ENCODE measurements at regions not wholly inside any gene's neighbourhood (a gene's known extent, or its start where the extent isn't known, plus 50 kb on each side); places are given as distances from the start of the nearest gene placed in this dataset.

DNA sequence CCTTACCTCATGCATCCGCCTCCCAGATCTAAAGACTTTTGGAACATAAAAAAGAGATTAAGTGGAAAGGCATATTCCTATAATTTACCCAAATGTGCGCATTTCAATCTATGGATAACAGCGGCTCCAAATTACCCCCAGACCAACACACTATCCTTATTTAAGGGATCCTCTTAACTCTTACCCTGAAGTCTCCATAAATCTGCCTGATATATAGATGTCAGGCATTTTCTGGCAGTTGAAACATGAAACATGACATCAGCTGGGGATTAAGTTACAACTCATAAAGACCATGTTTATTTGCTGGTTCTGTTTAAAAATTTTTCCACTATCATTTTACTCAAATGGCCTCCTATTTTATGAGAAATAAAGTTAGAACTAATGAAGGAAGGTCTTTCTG lies 478.5 kb upstream of the SALL1 start:
- Histone ChIP-seq H2AFZ (ENCODE audit: low read depth, low read length, poor library complexity, severe bottlenecking) (no peak overlapping the region), H4K20me1 (ENCODE audit: insufficient read depth) (no peaks in the 10 kb centered on the region), H3K9me2 (ENCODE audit: insufficient read depth) (no peaks in the 10 kb centered on the region), H3K4me3 (replicated peaks in 1 of 2; ENCODE audit: low read depth in 1 of 2, low read length in 2 of 2) (no peak overlapping the region), H3K27me3 (ENCODE audit: insufficient read depth, low read length) (no peaks in the 10 kb centered on the region), H3K9me3 (ENCODE audit: control insufficient read depth in 1 of 2, insufficient read depth in 1 of 2, low read depth in 1 of 2, low read length in 2 of 2) (peaks cover 17 to 32% of the 10 kb centered on the region in 2 experiments; a peak in 2 of 4 replicates), H3K27ac (ENCODE audit: low read depth, low read length) (no peak overlapping the region), H3K36me3 (ENCODE audit: control insufficient read depth in 1 of 2, insufficient read depth in 2 of 2, low read length in 2 of 2) (no peaks in the 10 kb centered on the region), H3K79me2 (ENCODE audit: insufficient read depth, low read length) (no peaks in the 10 kb centered on the region), H3K4me1 (ENCODE audit: control insufficient read depth in 1 of 2, insufficient read depth in 2 of 2, low read length in 2 of 2) (no peaks in the 10 kb centered on the region), H3K9ac (ENCODE audit: low read length) (no peak overlapping the region), H3K4me2 (ENCODE audit: low read length) (no peak overlapping the region)
- ChIA-PET CTCF (no interaction called here), RAD21 (ENCODE audit: low non-redundant PET in 1 of 2, low total read pairs in 2 of 2, uncharacterized antibody in 2 of 2, unreplicated experiment in 2 of 2) (no interaction called here), POLR2A (no interaction called here)
- ATAC-seq (no peak), DNase-seq (ENCODE audit: low read depth, low spot score) (no peak)
- BruUV-seq (replicated peaks), result no TSS peak
- TF ChIP-seq CEBPB (IDR thresholded peaks at IDR 0.05; ENCODE audit: low read depth), result no peak
- TF ChIP-seq FOSL1 (IDR thresholded peaks at IDR 0.05; ENCODE audit: low read depth), result no peak
- no peak for TF ChIP-seq POLR2AphosphoS5 (IDR thresholded peaks at IDR 0.05; ENCODE audit: low read depth, low read length)
- TF ChIP-seq EGR1 (IDR thresholded peaks at IDR 0.05; ENCODE audit: low read depth), result no peak
- no peak for TF ChIP-seq ELF1 (IDR thresholded peaks at IDR 0.05; ENCODE audit: borderline replicate concordance, low read depth)
- no peak for TF ChIP-seq JUND (IDR thresholded peaks at IDR 0.05)
- TF ChIP-seq, protein P1, sequence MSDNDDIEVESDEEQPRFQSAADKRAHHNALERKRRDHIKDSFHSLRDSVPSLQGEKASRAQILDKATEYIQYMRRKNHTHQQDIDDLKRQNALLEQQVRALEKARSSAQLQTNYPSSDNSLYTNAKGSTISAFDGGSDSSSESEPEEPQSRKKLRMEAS (IDR thresholded peaks at IDR 0.05), result no peak
- no peak for TF ChIP-seq SIN3A (IDR thresholded peaks at IDR 0.05; ENCODE audit: low read depth)
- TF ChIP-seq TCF7L2 (IDR thresholded peaks at IDR 0.05; ENCODE audit: borderline replicate concordance, extremely low read depth, insufficient read depth, insufficient read length), result no peak
- TF ChIP-seq, protein P2, sequence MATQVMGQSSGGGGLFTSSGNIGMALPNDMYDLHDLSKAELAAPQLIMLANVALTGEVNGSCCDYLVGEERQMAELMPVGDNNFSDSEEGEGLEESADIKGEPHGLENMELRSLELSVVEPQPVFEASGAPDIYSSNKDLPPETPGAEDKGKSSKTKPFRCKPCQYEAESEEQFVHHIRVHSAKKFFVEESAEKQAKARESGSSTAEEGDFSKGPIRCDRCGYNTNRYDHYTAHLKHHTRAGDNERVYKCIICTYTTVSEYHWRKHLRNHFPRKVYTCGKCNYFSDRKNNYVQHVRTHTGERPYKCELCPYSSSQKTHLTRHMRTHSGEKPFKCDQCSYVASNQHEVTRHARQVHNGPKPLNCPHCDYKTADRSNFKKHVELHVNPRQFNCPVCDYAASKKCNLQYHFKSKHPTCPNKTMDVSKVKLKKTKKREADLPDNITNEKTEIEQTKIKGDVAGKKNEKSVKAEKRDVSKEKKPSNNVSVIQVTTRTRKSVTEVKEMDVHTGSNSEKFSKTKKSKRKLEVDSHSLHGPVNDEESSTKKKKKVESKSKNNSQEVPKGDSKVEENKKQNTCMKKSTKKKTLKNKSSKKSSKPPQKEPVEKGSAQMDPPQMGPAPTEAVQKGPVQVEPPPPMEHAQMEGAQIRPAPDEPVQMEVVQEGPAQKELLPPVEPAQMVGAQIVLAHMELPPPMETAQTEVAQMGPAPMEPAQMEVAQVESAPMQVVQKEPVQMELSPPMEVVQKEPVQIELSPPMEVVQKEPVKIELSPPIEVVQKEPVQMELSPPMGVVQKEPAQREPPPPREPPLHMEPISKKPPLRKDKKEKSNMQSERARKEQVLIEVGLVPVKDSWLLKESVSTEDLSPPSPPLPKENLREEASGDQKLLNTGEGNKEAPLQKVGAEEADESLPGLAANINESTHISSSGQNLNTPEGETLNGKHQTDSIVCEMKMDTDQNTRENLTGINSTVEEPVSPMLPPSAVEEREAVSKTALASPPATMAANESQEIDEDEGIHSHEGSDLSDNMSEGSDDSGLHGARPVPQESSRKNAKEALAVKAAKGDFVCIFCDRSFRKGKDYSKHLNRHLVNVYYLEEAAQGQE (IDR thresholded peaks at IDR 0.05; ENCODE audit: low read depth), result no peak
- no peak for TF ChIP-seq ZNF274 (IDR thresholded peaks at IDR 0.05; ENCODE audit: low read depth, low read length)
- TF ChIP-seq EZH2 (IDR thresholded peaks at IDR 0.05), result no peak
- TF ChIP-seq, protein P3, sequence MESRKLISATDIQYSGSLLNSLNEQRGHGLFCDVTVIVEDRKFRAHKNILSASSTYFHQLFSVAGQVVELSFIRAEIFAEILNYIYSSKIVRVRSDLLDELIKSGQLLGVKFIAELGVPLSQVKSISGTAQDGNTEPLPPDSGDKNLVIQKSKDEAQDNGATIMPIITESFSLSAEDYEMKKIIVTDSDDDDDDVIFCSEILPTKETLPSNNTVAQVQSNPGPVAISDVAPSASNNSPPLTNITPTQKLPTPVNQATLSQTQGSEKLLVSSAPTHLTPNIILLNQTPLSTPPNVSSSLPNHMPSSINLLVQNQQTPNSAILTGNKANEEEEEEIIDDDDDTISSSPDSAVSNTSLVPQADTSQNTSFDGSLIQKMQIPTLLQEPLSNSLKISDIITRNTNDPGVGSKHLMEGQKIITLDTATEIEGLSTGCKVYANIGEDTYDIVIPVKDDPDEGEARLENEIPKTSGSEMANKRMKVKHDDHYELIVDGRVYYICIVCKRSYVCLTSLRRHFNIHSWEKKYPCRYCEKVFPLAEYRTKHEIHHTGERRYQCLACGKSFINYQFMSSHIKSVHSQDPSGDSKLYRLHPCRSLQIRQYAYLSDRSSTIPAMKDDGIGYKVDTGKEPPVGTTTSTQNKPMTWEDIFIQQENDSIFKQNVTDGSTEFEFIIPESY (IDR thresholded peaks at IDR 0.05; ENCODE audit: extremely low read depth, insufficient replicate concordance, low read length), result no peak
- intact Hi-C loops (cut with micrococcal nuclease), result no loop called here
